GM19099 (cell line): ENCODE measurements at regions not wholly inside any gene's neighbourhood (a gene's known extent, or its start where the extent isn't known, plus 50 kb on each side); places are given as distances from the start of the nearest gene placed in this dataset.

Experiments used
- POLR2A ChIP-seq: IDR thresholded peaks from 3 replicates; pipeline ENCODE4 v1.6.1; 2011; ENCODE audit warnings: low read depth; ENCODE audit not compliant: insufficient read length; ENCODE audit errors: extremely low read depth

- TF ChIP-seq POLR2A, result no peak
Measured at GRCh38 chr3:71987089-71987735, 202.3 kb upstream of the PROK2 start.

- TF ChIP-seq POLR2A, result no peak
Measured at GRCh38 chr3:71986606-71987005, 201.7 kb upstream of the PROK2 start.

DNA sequence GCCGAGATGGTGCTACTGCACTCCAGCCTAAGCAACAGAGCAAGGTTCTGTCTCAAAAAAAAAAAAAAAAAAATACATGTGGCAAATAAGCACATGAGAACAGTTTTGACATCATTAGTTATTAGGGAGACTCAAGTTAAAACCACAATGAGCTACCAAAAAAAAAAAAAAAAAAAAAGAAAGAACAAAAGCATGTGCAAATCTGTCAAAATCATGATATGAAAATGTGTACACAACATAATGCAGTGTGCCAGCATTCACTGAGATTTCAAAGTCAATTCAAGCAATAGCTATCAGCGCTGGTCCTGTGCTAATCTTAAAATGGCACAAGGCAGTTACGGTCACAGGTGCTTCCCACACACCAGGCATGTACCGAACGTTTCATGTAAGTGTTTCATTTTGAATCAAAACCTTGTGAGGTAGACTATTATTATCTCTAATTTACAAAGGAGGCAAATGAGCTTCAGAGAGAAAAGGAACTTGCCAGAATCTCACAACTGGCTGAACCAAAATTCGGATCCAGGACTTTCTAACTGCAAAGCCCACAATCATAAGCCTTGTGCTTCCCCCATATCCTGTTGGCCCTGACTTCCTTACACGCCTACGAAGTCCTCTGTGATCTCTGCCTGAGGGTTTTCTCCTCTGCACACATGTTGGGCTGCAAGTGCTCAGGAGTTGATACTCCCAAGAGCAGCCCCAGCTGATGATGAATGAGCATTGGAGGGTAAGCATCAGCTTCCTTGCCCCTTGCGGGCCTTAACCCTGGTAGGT lies 200.1 kb upstream of the PROK2 start:
- TF ChIP-seq POLR2A, result no peak

- TF ChIP-seq POLR2A, result no peak
Measured at GRCh38 chr3:71983694-71984093, 198.7 kb upstream of the PROK2 start.

DNA sequence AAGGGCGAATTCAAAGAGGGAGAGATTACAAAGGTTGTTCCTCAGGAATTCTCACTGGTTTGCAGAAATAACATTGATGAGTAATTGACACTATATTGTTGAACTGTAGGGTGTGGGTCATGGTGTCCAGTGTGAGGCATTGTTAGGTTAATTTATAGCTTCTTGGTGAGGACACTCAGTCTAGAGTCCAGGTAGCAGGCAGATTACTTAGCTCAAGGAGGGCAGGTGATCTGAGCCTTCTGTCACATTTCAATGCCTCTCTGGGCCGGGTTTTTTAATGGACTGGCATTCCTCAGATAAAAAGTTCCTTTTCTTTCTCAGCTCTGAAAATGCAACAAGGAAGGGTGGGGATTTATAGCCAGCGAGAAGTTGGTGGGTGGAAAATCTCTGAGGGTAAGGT lies 194.2 kb upstream of the PROK2 start:
- TF ChIP-seq POLR2A, result no peak

DNA sequence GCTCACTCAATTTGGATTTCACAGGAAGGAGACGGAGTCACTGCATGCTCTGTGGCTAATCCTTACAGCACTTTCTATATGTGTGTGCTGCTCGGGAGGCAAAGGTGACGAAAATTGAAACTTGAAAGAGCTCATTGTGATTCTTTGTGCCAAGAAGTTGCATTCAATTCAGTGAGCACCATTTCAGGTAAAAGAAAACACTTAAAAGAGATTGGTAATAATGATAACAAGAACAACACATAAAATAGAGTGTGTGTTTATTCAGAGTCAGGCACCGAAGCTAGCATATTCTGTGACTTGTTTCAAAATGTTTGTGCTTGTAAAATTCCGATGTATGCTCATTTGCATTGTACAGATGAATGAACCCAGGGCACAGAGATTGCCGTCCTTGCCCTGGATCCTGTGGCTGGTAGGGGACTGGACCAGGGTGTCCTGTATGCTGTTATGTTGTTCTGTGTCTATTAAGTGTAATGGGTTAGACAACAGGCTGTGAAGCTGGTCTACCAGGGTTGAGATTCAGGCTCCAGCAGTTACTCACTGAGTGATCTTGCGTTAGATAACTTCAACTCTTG lies 193.3 kb upstream of the PROK2 start:
- TF ChIP-seq POLR2A, result no peak

DNA sequence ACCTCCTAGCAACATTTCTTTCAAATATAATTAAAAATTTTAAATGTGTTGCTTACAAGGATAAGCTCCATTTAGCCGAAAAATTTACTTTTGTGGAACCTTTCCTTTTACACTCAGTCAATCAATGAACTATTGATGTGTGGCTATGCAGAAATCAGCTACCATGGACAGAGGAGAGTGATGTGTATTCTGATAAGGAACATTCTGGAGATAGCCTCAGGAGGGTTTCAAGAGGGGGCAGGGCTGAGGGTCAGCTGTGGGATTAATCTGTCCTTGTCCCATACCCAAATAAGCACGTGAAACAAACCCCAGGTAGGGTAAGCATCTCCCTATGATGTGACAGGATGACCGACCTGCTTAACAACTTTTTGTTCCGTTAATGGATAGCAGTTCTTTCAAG lies 192.6 kb upstream of the PROK2 start:
- no peak for TF ChIP-seq POLR2A

GRCh38 chr3:71975573-71975972 lies 190.6 kb upstream of the PROK2 start:
- no peak for TF ChIP-seq POLR2A

DNA sequence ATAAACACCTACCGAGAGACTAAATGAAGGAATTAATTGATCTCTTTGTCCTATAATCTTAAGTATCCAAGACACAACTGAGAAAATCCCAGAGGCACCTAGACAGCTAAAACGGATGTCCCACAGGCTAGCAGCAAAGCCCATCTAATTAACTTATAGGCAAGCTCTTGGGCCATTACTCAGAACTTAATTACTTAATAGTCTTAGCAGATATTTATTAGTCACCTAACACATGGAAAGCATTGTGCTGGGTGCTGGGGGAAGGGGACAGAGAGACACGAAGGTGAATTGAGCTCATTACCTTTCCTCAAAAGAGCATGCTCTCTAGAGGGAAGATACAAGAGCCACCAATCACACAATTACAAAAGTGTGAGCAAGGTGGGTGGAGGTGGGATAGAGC lies 189.8 kb upstream of the PROK2 start:
- no peak for TF ChIP-seq POLR2A

GRCh38 chr3:71973274-71974030 lies 188.5 kb upstream of the PROK2 start:
- no peak for TF ChIP-seq POLR2A

DNA sequence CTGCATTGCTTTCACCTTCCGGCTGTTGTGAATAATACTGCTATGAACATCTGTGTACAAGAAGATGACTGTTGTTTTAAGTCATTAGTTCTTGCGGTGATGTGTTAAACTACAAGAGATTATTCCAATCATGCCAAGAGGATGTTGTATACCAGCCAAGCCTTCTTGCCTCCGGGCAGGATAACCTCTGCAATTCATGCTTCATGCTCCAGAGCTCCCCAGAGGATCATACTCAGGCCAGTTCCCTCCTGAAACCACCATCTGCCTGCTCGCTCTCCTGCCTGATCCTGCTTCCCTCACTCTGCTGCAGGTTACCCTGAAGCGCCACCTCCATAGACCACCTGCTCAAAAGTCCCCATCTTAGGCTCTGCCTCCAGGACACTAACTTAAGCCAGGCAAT lies 187.1 kb upstream of the PROK2 start:
- TF ChIP-seq POLR2A, result no peak

- no peak for TF ChIP-seq POLR2A
Measured at GRCh38 chr3:71968544-71968943, 183.6 kb upstream of the PROK2 start.

GRCh38 chr3:71966185-71966584 lies 181.2 kb upstream of the PROK2 start:
- TF ChIP-seq POLR2A, result no peak

DNA sequence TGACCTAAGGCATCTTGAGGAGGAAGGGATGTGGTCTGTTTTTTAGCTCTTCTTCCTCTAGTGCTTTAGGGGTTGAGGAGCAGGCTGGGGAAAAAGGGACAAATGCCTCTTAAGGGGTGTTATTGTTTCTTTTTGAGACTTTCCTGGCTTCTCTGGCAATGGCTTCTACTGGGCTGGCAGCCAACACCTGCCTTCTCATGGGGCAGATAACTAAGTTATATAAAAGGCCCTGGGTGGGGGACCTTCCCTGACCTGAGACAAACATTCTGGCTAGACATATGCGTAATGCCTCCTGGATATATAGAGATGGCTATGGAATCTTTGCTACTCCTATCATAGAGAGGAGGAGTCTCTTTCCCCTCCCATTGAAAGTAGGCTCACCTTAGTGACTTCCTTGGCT lies 179.2 kb upstream of the PROK2 start:
- TF ChIP-seq POLR2A, result no peak

DNA sequence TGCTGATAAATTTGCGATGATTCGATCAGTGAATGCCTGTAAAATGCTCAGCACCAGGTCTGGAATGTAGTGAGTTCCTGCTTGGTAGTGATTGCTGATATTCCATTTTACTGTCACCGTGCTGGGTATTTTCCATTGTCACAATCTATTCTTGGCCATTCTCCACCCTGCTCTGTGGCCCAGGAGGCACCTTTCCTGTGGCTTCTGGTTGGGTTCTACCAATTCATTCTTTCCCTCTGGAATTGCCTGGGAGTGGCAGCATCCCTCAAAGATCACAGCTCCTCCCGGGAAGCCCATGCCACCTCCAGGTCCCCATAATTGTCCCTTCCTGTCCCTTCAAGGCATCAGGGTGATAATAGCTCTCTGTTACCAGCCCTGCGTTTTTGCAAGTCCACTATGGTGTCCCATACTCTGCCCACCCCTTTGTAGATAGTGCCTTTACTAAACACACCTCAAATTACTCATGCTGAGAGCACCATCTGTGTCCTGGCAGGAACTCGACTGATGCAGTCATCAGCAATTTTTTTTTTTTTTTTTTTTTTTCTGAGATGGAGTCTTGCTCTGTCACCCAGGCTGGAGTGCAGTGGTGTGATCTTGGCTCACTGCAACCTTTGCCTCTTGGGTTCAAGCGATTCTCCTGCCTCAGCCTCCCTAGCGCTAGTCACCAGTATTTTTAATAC lies 177.8 kb upstream of the PROK2 start:
- no peak for TF ChIP-seq POLR2A
